Activated CD4-positive, alpha-beta memory T cell treated with anti-CD3 and anti-CD28 coated beads for 36 hours (primary cell): ENCODE measurements at regions not wholly inside any gene's neighbourhood (a gene's known extent, or its start where the extent isn't known, plus 50 kb on each side); places are given as distances from the start of the nearest gene placed in this dataset.

Experiments
- CTCF ChIA-PET: fragments of 350-600 bp; sonication (Branson Sonifier 250); formaldehyde crosslinking; loops from one replicate; lab custom pipeline; 2021; ENCODE audit warnings: antibody characterized with exemption, inconsistent platforms; lab: Charles Lee
- POLR2A ChIA-PET: fragments of 350-600 bp; sonication (Branson Sonifier 250); formaldehyde crosslinking; loops from one replicate; lab custom pipeline; 2021; ENCODE audit warnings: antibody characterized with exemption; lab: Charles Lee
- DNase-seq: peaks from one replicate; pipeline ENCODE4 v3.0.0-alpha.2; 2020
- H3K27ac Mint-ChIP-seq: one replicate; pipeline ENCODE4 v1.8.0; 2021; ENCODE audit warnings: mixed read lengths
- H3K27me3 Mint-ChIP-seq: one replicate; pipeline ENCODE4 v1.8.0; 2021; ENCODE audit warnings: mixed read lengths
- H3K36me3 Mint-ChIP-seq: one replicate; pipeline ENCODE4 v1.8.0; 2021; ENCODE audit warnings: mixed read lengths
- H3K4me1 Mint-ChIP-seq: one replicate; pipeline ENCODE4 v1.8.0; 2021; ENCODE audit warnings: low read depth, mixed read lengths
- H3K4me3 Mint-ChIP-seq: one replicate; pipeline ENCODE4 v1.8.0; 2021; ENCODE audit warnings: mild to moderate bottlenecking, mixed read lengths
- H3K9me3 Mint-ChIP-seq: one replicate; pipeline ENCODE4 v1.8.0; 2021; ENCODE audit warnings: mixed read lengths
- intact Hi-C: fragments of 100-400 bp; cut with micrococcal nuclease; formaldehyde crosslinking; loops from one replicate; pipeline ENCODE4 v1.15.1; 2023

- CTCF ChIA-PET, result no interaction called here
- intact Hi-C loops, result no loop called here
Observed at GRCh38 chr9:14445946-14446345, 132.0 kb upstream of the NFIB start.

GRCh38 chr9:14442956-14443355 is 129.0 kb upstream of the NFIB start:
- no peaks in the 10 kb centered on the region for H3K4me1 Mint-ChIP-seq
- H3K27ac Mint-ChIP-seq, result no peak overlapping the region
- intact Hi-C loops, result no loop called here
- CTCF ChIA-PET, result interaction anchor here (1.4 kb wide), 1 partner anchor 13 kb away, joined by 3 read pairs; no protein-coding TSS in a partner anchor
- DNase-seq, result no peak
- POLR2A ChIA-PET, result no interaction called here
- H3K9me3 Mint-ChIP-seq, result no peaks in the 10 kb centered on the region
- H3K36me3 Mint-ChIP-seq, result no peaks in the 10 kb centered on the region
- no peak overlapping the region for H3K4me3 Mint-ChIP-seq
- H3K27me3 Mint-ChIP-seq, result peaks cover 2% of the 10 kb centered on the region

More at GRCh38 chr9:14445946-14446345, 132.0 kb upstream of the NFIB start:
- POLR2A ChIA-PET, result no interaction called here
- no peak overlapping the region for H3K4me3 Mint-ChIP-seq
- H3K27me3 Mint-ChIP-seq, result peaks cover 2% of the 10 kb centered on the region
- no peak overlapping the region for H3K27ac Mint-ChIP-seq
- no peaks in the 10 kb centered on the region for H3K9me3 Mint-ChIP-seq
- H3K4me1 Mint-ChIP-seq, result no peaks in the 10 kb centered on the region
- no peak for DNase-seq
- H3K36me3 Mint-ChIP-seq, result no peaks in the 10 kb centered on the region

- DNase-seq, result no peak
- H3K27me3 Mint-ChIP-seq, result peaks cover 5% of the 10 kb centered on the region
- H3K9me3 Mint-ChIP-seq, result no peaks in the 10 kb centered on the region
- H3K4me1 Mint-ChIP-seq, result no peaks in the 10 kb centered on the region
- POLR2A ChIA-PET, result no interaction called here
- H3K36me3 Mint-ChIP-seq, result no peaks in the 10 kb centered on the region
- intact Hi-C loops, result no loop called here
- H3K4me3 Mint-ChIP-seq, result no peak overlapping the region
- CTCF ChIA-PET, result interaction anchor here (1.0 kb wide), 1 partner anchor 13 kb away, joined by 3 read pairs; no protein-coding TSS in a partner anchor
- no peak overlapping the region for H3K27ac Mint-ChIP-seq
Observed at GRCh38 chr9:14441976-14442651, 128.2 kb upstream of the NFIB start.

- Mint-ChIP-seq H3K27me3 (peaks cover 5% of the 10 kb centered on the region), H3K27ac (no peak overlapping the region), H3K9me3 (no peaks in the 10 kb centered on the region), H3K4me1 (no peaks in the 10 kb centered on the region), H3K36me3 (no peaks in the 10 kb centered on the region), H3K4me3 (no peak overlapping the region)
- DNase-seq, result no peak
- CTCF ChIA-PET, result no interaction called here
- intact Hi-C loops, result no loop called here
- POLR2A ChIA-PET, result no interaction called here
Observed at GRCh38 chr9:14441115-14441514, 127.2 kb upstream of the NFIB start.

GRCh38 chr9:14440062-14440461 is 126.1 kb upstream of the NFIB start:
- POLR2A ChIA-PET, result no interaction called here
- Mint-ChIP-seq H3K36me3 (no peaks in the 10 kb centered on the region), H3K4me3 (no peak overlapping the region), H3K27ac (no peak overlapping the region), H3K27me3 (peaks cover 5% of the 10 kb centered on the region), H3K9me3 (no peaks in the 10 kb centered on the region), H3K4me1 (no peaks in the 10 kb centered on the region)
- DNase-seq, result no peak
- CTCF ChIA-PET, result interaction anchor here (0.8 kb wide), 1 partner anchor 14 kb away, joined by 3 read pairs; no protein-coding TSS in a partner anchor
- intact Hi-C loops, result no loop called here

GRCh38 chr9:14439555-14439954 is 125.6 kb upstream of the NFIB start:
- no peak overlapping the region for H3K4me3 Mint-ChIP-seq
- POLR2A ChIA-PET, result no interaction called here
- intact Hi-C loops, result no loop called here

GRCh38 chr9:14438232-14439021 is 124.5 kb upstream of the NFIB start:
- H3K4me1 Mint-ChIP-seq, result no peaks in the 10 kb centered on the region
- no peak overlapping the region for H3K27ac Mint-ChIP-seq
- POLR2A ChIA-PET, result no interaction called here
- CTCF ChIA-PET, result no interaction called here
- DNase-seq, result no peak
- no peaks in the 10 kb centered on the region for H3K36me3 Mint-ChIP-seq
- no peaks in the 10 kb centered on the region for H3K9me3 Mint-ChIP-seq
- H3K4me3 Mint-ChIP-seq, result no peak overlapping the region
- intact Hi-C loops, result no loop called here
- H3K27me3 Mint-ChIP-seq, result peaks cover 5% of the 10 kb centered on the region

More at GRCh38 chr9:14439555-14439954, 125.6 kb upstream of the NFIB start:
- Mint-ChIP-seq H3K9me3 (no peaks in the 10 kb centered on the region), H3K4me1 (no peaks in the 10 kb centered on the region), H3K27ac (no peak overlapping the region), H3K27me3 (peaks cover 5% of the 10 kb centered on the region), H3K36me3 (no peaks in the 10 kb centered on the region)
- no peak for DNase-seq
- CTCF ChIA-PET, result no interaction called here

GRCh38 chr9:14437354-14438231 is 123.7 kb upstream of the NFIB start:
- H3K27ac Mint-ChIP-seq, result no peak overlapping the region
- peaks cover 5% of the 10 kb centered on the region for H3K27me3 Mint-ChIP-seq
- no peaks in the 10 kb centered on the region for H3K36me3 Mint-ChIP-seq
- ChIA-PET POLR2A (no interaction called here), CTCF (no interaction called here)
- intact Hi-C loops, result no loop called here
- H3K4me1 Mint-ChIP-seq, result no peaks in the 10 kb centered on the region
- no peaks in the 10 kb centered on the region for H3K9me3 Mint-ChIP-seq
- DNase-seq, result no peak
- H3K4me3 Mint-ChIP-seq, result no peak overlapping the region

GRCh38 chr9:14435871-14436270 is 121.9 kb upstream of the NFIB start:
- Mint-ChIP-seq H3K4me1 (no peaks in the 10 kb centered on the region), H3K4me3 (no peak overlapping the region), H3K27ac (no peak overlapping the region), H3K36me3 (no peaks in the 10 kb centered on the region), H3K9me3 (no peaks in the 10 kb centered on the region), H3K27me3 (peaks cover 5% of the 10 kb centered on the region)
- intact Hi-C loops, result no loop called here
- no peak for DNase-seq
- ChIA-PET POLR2A (no interaction called here), CTCF (interaction anchor here (0.5 kb wide), 1 partner anchor 16 kb away, joined by 3 read pairs; no protein-coding TSS in a partner anchor)

- no peak for DNase-seq
- POLR2A ChIA-PET, result no interaction called here
- Mint-ChIP-seq H3K27ac (no peak overlapping the region), H3K4me3 (no peak overlapping the region), H3K9me3 (no peaks in the 10 kb centered on the region), H3K4me1 (no peaks in the 10 kb centered on the region), H3K27me3 (peaks cover 5% of the 10 kb centered on the region), H3K36me3 (no peaks in the 10 kb centered on the region)
- CTCF ChIA-PET, result interaction anchor here (1.1 kb wide), 1 partner anchor 1006 kb away, joined by 3 read pairs; no protein-coding TSS in a partner anchor
- intact Hi-C loops, result no loop called here
Observed at GRCh38 chr9:14434971-14435718, 121.2 kb upstream of the NFIB start.

- H3K27ac Mint-ChIP-seq, result no peak overlapping the region
- no peaks in the 10 kb centered on the region for H3K9me3 Mint-ChIP-seq
- intact Hi-C loops, result no loop called here
- DNase-seq, result no peak
- peaks cover 5% of the 10 kb centered on the region for H3K27me3 Mint-ChIP-seq
- CTCF ChIA-PET, result interaction anchor here (1.1 kb wide), 1 partner anchor 1005 kb away, joined by 3 read pairs; no protein-coding TSS in a partner anchor
- H3K36me3 Mint-ChIP-seq, result no peaks in the 10 kb centered on the region
- no peaks in the 10 kb centered on the region for H3K4me1 Mint-ChIP-seq
- H3K4me3 Mint-ChIP-seq, result no peak overlapping the region
- POLR2A ChIA-PET, result no interaction called here
Observed at GRCh38 chr9:14434158-14434504, 120.2 kb upstream of the NFIB start.
